ENCODE measurements at regions not wholly inside any gene's neighbourhood (a gene's known extent, or its start where the extent isn't known, plus 50 kb on each side); places are given as distances from the start of the nearest gene placed in this dataset.

DNA sequence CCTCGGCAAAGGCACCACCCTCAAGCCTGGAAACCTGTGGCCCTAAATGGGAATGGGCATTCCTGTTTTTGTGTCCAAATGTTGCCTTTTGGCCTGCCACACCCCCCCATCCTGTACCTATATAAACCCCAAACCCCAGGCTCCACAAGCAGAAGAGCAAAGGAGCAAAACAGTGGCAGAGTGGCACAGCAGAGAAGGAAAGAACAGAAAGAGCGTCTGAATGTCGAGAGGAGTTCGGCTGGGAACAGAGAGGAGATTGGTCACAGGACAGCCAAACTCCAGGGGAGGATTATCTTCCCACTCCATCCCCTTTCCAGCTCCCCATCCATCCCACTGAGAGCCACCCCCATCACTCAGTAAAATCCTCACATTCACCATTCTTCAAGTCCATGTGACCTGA is 58.0 kb upstream of the PREP start:
- TF ChIP-seq POLR2A (IDR thresholded peaks at IDR 0.05; ENCODE audit: low read depth, low read length) (no peak), SPI1 (IDR thresholded peaks at IDR 0.05; ENCODE audit: low read depth, low read length) (no peak), TAF1 (IDR thresholded peaks at IDR 0.05; ENCODE audit: low read depth, low read length) (no peak), POLR2AphosphoS5 (IDR thresholded peaks at IDR 0.05; ENCODE audit: low read depth, low read length) (no peak)

All from GM12891 (cell line).